Spleen (tissue), 7 donors: ENCODE measurements at regions not wholly inside any gene's neighbourhood (a gene's known extent, or its start where the extent isn't known, plus 50 kb on each side); places are given as distances from the start of the nearest gene placed in this dataset.

Experiments used
- CTCF ChIP-seq, 11 experiments: fragments of 200-600 bp in 7 of 11; fragments of 450-650 bp in 4 of 11; sonication (generic) in 4 of 11; IDR thresholded peaks in 8 of 11; conservative IDR thresholded peaks in 3 of 11; 1 replicate in 7 of 11; 2 replicates in 4 of 11; pipeline versions ENCODE4 v1.4.0 to v1.8.0; 2016 to 2021; ENCODE audit warnings: antibody characterized with exemption in 11 of 11, inconsistent platforms in 4 of 11, mild to moderate bottlenecking in 1 of 11
- POLR2A ChIP-seq, 3 donors: fragments of 450-650 bp; IDR thresholded peaks; one replicate each; pipeline ENCODE4 v1.5.1; 2017; ENCODE audit warnings: antibody characterized with exemption in 3 of 3, mild to moderate bottlenecking in 1 of 3
- POLR2AphosphoS5 ChIP-seq, 3 donors: sonication (generic); formaldehyde crosslinking; IDR thresholded peaks; one replicate each; pipeline ENCODE4 v1.5.1; 2017; ENCODE audit warnings: antibody characterized with exemption in 3 of 3
- donor health status: DM: no; HTN: no; CAD: no; lungs with moderate emphysema.
- donor health status: DM: no; HTN: no; CAD: no.
- donor health status: DM: no; HTN: no; CAD: no.

GRCh38 chr14:98037831-98038230 is 1234.2 kb downstream of the BCL11B start:
- no peak for TF ChIP-seq CTCF (IDR thresholded peaks at IDR 0.05 in 8 of 11, conservative IDR thresholded peaks at IDR 0.05 in 3 of 11)
- TF ChIP-seq POLR2AphosphoS5 (IDR thresholded peaks at IDR 0.05) = no peak
- TF ChIP-seq POLR2A (IDR thresholded peaks at IDR 0.05) = no peak
